Upper lobe of left lung (tissue), 6 donors: ENCODE measurements at regions not wholly inside any gene's neighbourhood (a gene's known extent, or its start where the extent isn't known, plus 50 kb on each side); places are given as distances from the start of the nearest gene placed in this dataset.

ENCODE experiments used
- ATAC-seq, 2 donors: fragments of 200-7000 bp; cut with Tn5 transposase; one replicate each; pipeline ENCODE4 v1.9.1; 2022; ENCODE audit warnings: mild to moderate bottlenecking in 2 of 2, moderate library complexity in 2 of 2; ENCODE audit not compliant: low FRiP score in 2 of 2
- DNase-seq, 2 donors: peaks; one replicate each; pipeline ENCODE4 v3.0.0-alpha.2; 2019 to 2020
- H3K27ac ChIP-seq, 4 donors: fragments of 200-600 bp; sonication (generic); one replicate each; pipeline ENCODE4 v1.5.1; 2016 to 2019
- H3K27me3 ChIP-seq, 4 donors: fragments of 200-600 bp; sonication (generic); one replicate each; pipeline ENCODE4 v1.5.1; 2017 to 2019
- H3K36me3 ChIP-seq, 4 donors: fragments of 200-600 bp; sonication (generic); one replicate each; pipeline ENCODE4 v1.5.1; 2016 to 2019
- H3K4me1 ChIP-seq, 4 donors: fragments of 200-600 bp; sonication (generic); one replicate each; pipeline ENCODE4 v1.5.1; 2018 to 2019
- H3K4me3 ChIP-seq, 4 donors: fragments of 200-600 bp; sonication (generic); one replicate each; pipeline ENCODE4 v1.5.1; 2017 to 2019; ENCODE audit warnings: mild to moderate bottlenecking in 2 of 4, moderate library complexity in 1 of 4
- H3K9me3 ChIP-seq, 4 donors: fragments of 200-600 bp; sonication (generic); one replicate each; pipeline ENCODE4 v1.5.1; 2018 to 2019
- CTCF ChIP-seq, 6 experiments: fragments of 450-650 bp in 4 of 6; fragments of 200-600 bp in 2 of 6; sonication (generic) in 2 of 6; IDR thresholded peaks; one replicate each; pipeline ENCODE4 v1.5.1; 2016 to 2019; ENCODE audit warnings: antibody characterized with exemption in 6 of 6
- EP300 ChIP-seq, 4 donors: sonication (generic); formaldehyde crosslinking; IDR thresholded peaks; one replicate each; pipeline ENCODE4 v1.5.1; 2017; ENCODE audit warnings: antibody characterized with exemption in 4 of 4, control low read depth in 2 of 4
- POLR2A ChIP-seq, 4 donors: fragments of 450-650 bp; IDR thresholded peaks; one replicate each; pipeline ENCODE4 v1.5.1; 2016 to 2017; ENCODE audit warnings: antibody characterized with exemption in 4 of 4, mild to moderate bottlenecking in 2 of 4
- POLR2AphosphoS5 ChIP-seq, 2 donors: sonication (generic); formaldehyde crosslinking; IDR thresholded peaks; one replicate each; pipeline ENCODE4 v1.5.1; 2017; ENCODE audit warnings: antibody characterized with exemption in 2 of 2
- WGBS, 2 donors: methylation state at CpG; one replicate each; pipeline ENCODE4 v1.1.5; 2017 to 2018; 5-methylcytosine and 5-hydroxymethylcytosine counted together
- donor health status: DM: no; HTN: no; CAD: no; lungs with moderate emphysema.
- donor health status: DM: no; HTN: yes; CAD: no; lungs with severe emphysema.

- DNase-seq: no peak
- Histone ChIP-seq H3K9me3 (peaks cover 3 to 11% (median 4%) of the 10 kb centered on the region in 4 donors), H3K4me3 (no peak overlapping the region), H3K36me3 (no peaks in the 10 kb centered on the region), H3K27ac (no peak overlapping the region), H3K27me3 (no peaks in the 10 kb centered on the region), H3K4me1 (no peaks in the 10 kb centered on the region)
- TF ChIP-seq EP300 (IDR thresholded peaks at IDR 0.05): no peak
- TF ChIP-seq POLR2AphosphoS5 (IDR thresholded peaks at IDR 0.05): no peak
- TF ChIP-seq CTCF (IDR thresholded peaks at IDR 0.05): no peak
- ATAC-seq: no peak
- 71 to 87% methylated on average over 1 of the region's 1 CpG for WGBS, 2 donors
These were observed 122.3 kb upstream of the ST6GALNAC5 start for GRCh38 chr1:76744989-76745388.

- DNase-seq: no peak
- TF ChIP-seq CTCF (IDR thresholded peaks at IDR 0.05) (no peak), EP300 (IDR thresholded peaks at IDR 0.05) (no peak), POLR2A (IDR thresholded peaks at IDR 0.05) (no peak), POLR2AphosphoS5 (IDR thresholded peaks at IDR 0.05) (no peak)
- no peaks in the 10 kb centered on the region for H3K36me3 ChIP-seq
- no peaks in the 10 kb centered on the region for H3K4me1 ChIP-seq
- ATAC-seq: no peak
- no peak overlapping the region for H3K27ac ChIP-seq
- WGBS, 2 donors: 95 to 98% methylated on average over 2 of the region's 2 CpGs
- no peaks in the 10 kb centered on the region for H3K27me3 ChIP-seq
- H3K4me3 ChIP-seq: no peak overlapping the region
- peaks cover 3 to 11% (median 4%) of the 10 kb centered on the region in 4 donors for H3K9me3 ChIP-seq
These were observed 121.1 kb upstream of the ST6GALNAC5 start for GRCh38 chr1:76746206-76746605.

- 92 to 97% methylated on average over 1 of the region's 1 CpG for WGBS, 2 donors
- no peak for ATAC-seq
- no peak overlapping the region for H3K27ac ChIP-seq
These were observed 112.5 kb upstream of the ST6GALNAC5 start for GRCh38 chr1:76754730-76755129.

GRCh38 chr1:76759171-76759860 is 108.0 kb upstream of the ST6GALNAC5 start:
- 67 to 75% methylated on average over 5 of the region's 5 CpGs for WGBS, 2 donors
- H3K4me3 ChIP-seq: no peak overlapping the region
- no peak overlapping the region for H3K27ac ChIP-seq
- H3K27me3 ChIP-seq: no peaks in the 10 kb centered on the region
- ATAC-seq (no peak), DNase-seq (no peak)
- H3K4me1 ChIP-seq: peaks cover 0 to 9% (median 3%) of the 10 kb centered on the region in 4 donors
- TF ChIP-seq CTCF (IDR thresholded peaks at IDR 0.05) (no peak), EP300 (IDR thresholded peaks at IDR 0.05) (no peak), POLR2A (IDR thresholded peaks at IDR 0.05) (no peak), POLR2AphosphoS5 (IDR thresholded peaks at IDR 0.05) (no peak)
- H3K36me3 ChIP-seq: no peaks in the 10 kb centered on the region
- no peaks in the 10 kb centered on the region for H3K9me3 ChIP-seq

More at GRCh38 chr1:76754730-76755129, 112.5 kb upstream of the ST6GALNAC5 start:
- H3K27me3 ChIP-seq: no peaks in the 10 kb centered on the region
- TF ChIP-seq POLR2A (IDR thresholded peaks at IDR 0.05) (no peak), POLR2AphosphoS5 (IDR thresholded peaks at IDR 0.05) (no peak), EP300 (IDR thresholded peaks at IDR 0.05) (no peak), CTCF (IDR thresholded peaks at IDR 0.05) (no peak)
- no peaks in the 10 kb centered on the region for H3K36me3 ChIP-seq
- H3K4me1 ChIP-seq: peaks cover 0 to 2% (median 0%) of the 10 kb centered on the region in 4 donors
- no peak overlapping the region for H3K4me3 ChIP-seq
- DNase-seq: no peak
- no peaks in the 10 kb centered on the region for H3K9me3 ChIP-seq

GRCh38 chr1:76759950-76760349 is 107.3 kb upstream of the ST6GALNAC5 start:
- no peaks in the 10 kb centered on the region for H3K36me3 ChIP-seq
- TF ChIP-seq POLR2AphosphoS5 (IDR thresholded peaks at IDR 0.05) (peak; percentile 31 to 42), EP300 (IDR thresholded peaks at IDR 0.05) (no peak)
- peak; percentile 24 to 45 for ATAC-seq

More at GRCh38 chr1:76759950-76760349, 107.3 kb upstream of the ST6GALNAC5 start:
- WGBS, 2 donors: 27 to 32% methylated on average over 4 of the region's 4 CpGs
- no peak overlapping the region for H3K4me3 ChIP-seq
- no peaks in the 10 kb centered on the region for H3K9me3 ChIP-seq
- H3K27ac ChIP-seq: no peak overlapping the region
- DNase-seq: peak in 1 of 2 donors; percentile 69
- H3K4me1 ChIP-seq: peaks cover 1 to 9% (median 3%) of the 10 kb centered on the region in 4 donors
- H3K27me3 ChIP-seq: no peaks in the 10 kb centered on the region
